ENCODE measurements at regions not wholly inside any gene's neighbourhood (a gene's known extent, or its start where the extent isn't known, plus 50 kb on each side); places are given as distances from the start of the nearest gene placed in this dataset.

DNA sequence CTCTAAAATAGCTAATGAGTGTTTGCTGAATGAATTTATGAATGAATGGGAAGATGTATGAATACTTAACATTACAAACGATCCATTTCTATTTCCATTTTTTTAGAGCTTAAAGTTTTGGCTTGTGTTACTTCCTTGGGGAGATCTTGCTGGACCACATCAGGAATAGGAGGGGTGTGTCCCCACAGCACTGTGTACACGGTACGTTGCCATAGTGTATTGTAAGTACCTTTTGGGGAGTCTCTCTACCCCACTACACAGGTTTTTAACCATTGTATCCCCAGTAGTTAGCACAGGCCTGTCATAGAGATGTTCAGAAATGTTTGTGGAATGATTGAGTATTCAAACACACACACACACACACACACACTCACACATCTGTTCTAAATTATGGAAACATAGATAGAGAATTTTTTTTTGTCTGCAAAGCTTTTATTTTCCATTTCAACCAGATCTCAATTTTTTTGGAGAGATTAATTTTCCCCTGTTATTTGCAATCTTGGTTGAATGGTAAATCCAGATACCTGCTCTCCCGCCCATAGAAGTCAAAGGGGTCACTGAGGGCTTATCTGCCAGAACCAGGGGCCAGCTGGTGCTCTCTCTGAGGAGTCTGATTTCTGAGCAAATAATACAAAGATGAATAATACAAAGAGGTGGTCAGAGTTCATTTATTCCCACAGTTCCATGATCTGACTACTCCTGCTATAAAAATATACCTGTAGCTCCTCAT is 471.0 kb downstream of the INSC start:
- Histone ChIP-seq H3K79me2 (ENCODE audit: low read length) (no peaks in the 10 kb centered on the region), H3K36me3 (replicated peaks; ENCODE audit: low read depth, low read length) (no peaks in the 10 kb centered on the region), H4K20me1 (ENCODE audit: insufficient read depth, low read length) (no peaks in the 10 kb centered on the region), H2AFZ (ENCODE audit: low read depth, low read length) (no peak overlapping the region), H3K4me2 (ENCODE audit: low read length) (no peak overlapping the region), H3K4me3 (ENCODE audit: low read length) (no peak overlapping the region), H3K27ac (ENCODE audit: low read length) (no peak overlapping the region), H3K9me3 (ENCODE audit: insufficient read depth, low read length) (no peaks in the 10 kb centered on the region), H3K27me3 (ENCODE audit: low read depth, low read length) (no peaks in the 10 kb centered on the region), H3K4me1 (ENCODE audit: low read length) (no peaks in the 10 kb centered on the region), H3K9ac (ENCODE audit: low read length) (no peak overlapping the region)
- TF ChIP-seq, protein P1, sequence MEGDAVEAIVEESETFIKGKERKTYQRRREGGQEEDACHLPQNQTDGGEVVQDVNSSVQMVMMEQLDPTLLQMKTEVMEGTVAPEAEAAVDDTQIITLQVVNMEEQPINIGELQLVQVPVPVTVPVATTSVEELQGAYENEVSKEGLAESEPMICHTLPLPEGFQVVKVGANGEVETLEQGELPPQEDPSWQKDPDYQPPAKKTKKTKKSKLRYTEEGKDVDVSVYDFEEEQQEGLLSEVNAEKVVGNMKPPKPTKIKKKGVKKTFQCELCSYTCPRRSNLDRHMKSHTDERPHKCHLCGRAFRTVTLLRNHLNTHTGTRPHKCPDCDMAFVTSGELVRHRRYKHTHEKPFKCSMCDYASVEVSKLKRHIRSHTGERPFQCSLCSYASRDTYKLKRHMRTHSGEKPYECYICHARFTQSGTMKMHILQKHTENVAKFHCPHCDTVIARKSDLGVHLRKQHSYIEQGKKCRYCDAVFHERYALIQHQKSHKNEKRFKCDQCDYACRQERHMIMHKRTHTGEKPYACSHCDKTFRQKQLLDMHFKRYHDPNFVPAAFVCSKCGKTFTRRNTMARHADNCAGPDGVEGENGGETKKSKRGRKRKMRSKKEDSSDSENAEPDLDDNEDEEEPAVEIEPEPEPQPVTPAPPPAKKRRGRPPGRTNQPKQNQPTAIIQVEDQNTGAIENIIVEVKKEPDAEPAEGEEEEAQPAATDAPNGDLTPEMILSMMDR (IDR thresholded peaks at IDR 0.05; ENCODE audit: low read depth, low read length) = no peak
- TF ChIP-seq EZH2phosphoT487 (IDR thresholded peaks at IDR 0.05; ENCODE audit: low read depth) = no peak

DNA sequence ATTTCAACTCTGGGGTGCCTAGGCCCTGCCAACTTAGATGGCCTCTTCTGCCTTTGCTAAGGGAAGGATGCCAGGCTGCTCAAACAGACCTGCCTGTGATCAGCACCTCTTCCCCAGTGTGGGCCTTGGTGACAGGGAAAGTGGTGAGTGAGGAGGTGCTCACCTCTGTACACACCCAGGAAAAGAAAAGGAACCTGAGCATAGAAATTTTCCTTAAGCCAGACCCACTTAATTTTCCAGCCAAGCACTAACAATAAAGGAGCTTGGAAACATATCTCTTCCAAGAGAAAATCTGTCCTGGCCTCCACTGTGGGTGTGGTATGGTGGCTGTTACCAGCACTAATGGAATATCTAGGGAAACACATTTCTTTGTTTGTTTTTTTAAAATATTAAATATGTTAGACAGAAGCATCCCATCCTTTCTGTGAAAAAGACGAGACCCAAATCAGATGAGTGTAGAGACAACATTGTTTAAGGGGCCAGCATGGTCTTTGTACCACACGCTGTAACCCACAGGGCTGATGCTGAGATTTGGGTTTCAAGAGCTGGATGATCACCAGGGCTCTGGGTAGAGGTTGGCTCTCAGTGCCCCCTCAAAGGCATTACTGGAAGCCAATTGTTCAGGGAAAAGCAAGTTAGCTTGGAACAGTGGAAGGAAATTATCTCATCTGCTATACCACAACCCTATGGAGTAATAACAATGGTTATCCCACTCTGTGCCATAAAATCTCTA is 472.2 kb downstream of the INSC start:
- Histone ChIP-seq H3K27ac (ENCODE audit: low read length) (no peak overlapping the region), H4K20me1 (ENCODE audit: insufficient read depth, low read length) (no peaks in the 10 kb centered on the region), H3K79me2 (ENCODE audit: low read length) (no peaks in the 10 kb centered on the region), H3K4me2 (ENCODE audit: low read length) (no peak overlapping the region), H3K36me3 (replicated peaks; ENCODE audit: low read depth, low read length) (no peaks in the 10 kb centered on the region), H3K27me3 (ENCODE audit: low read depth, low read length) (no peaks in the 10 kb centered on the region), H2AFZ (ENCODE audit: low read depth, low read length) (no peak overlapping the region), H3K4me1 (ENCODE audit: low read length) (no peaks in the 10 kb centered on the region), H3K9ac (ENCODE audit: low read length) (no peak overlapping the region), H3K9me3 (ENCODE audit: insufficient read depth, low read length) (no peaks in the 10 kb centered on the region), H3K4me3 (ENCODE audit: low read length) (no peak overlapping the region)
- TF ChIP-seq, protein P1 (IDR thresholded peaks at IDR 0.05; ENCODE audit: low read depth, low read length) = no peak
- TF ChIP-seq EZH2phosphoT487 (IDR thresholded peaks at IDR 0.05; ENCODE audit: low read depth) = no peak

DNA sequence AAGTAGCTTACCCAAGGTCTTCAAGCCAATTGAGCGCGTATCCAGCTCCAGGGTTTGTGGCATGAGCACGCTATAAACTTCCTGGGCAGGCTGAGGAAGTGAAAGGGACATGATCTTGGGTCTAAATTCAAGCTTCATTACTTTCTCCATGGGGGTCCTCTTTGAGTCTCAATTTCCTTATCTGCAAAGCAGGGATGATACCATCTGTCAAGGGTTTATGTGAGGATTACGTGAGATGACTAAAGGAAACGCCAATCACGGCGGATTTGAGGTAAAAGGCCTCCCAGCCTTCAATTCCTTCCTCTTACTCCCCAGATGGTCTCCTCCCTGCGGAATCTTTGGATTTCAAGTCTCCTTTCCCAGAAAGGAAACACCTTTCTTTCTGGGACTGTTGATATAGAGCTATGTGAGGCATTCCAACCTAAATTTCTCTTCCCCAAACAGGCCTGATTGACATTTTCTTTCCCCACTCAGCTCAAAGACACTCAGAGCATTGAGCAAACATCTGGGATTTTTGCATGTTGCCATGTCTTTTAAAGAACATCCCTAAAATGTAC is 474.4 kb downstream of the INSC start:
- Histone ChIP-seq H3K36me3 (replicated peaks; ENCODE audit: low read depth, low read length) (no peaks in the 10 kb centered on the region), H4K20me1 (ENCODE audit: insufficient read depth, low read length) (no peaks in the 10 kb centered on the region), H3K9ac (ENCODE audit: low read length) (no peak overlapping the region), H3K27me3 (ENCODE audit: low read depth, low read length) (no peaks in the 10 kb centered on the region), H3K9me3 (ENCODE audit: insufficient read depth, low read length) (no peaks in the 10 kb centered on the region), H3K4me1 (ENCODE audit: low read length) (no peaks in the 10 kb centered on the region), H3K4me3 (ENCODE audit: low read length) (no peak overlapping the region), H3K27ac (ENCODE audit: low read length) (no peak overlapping the region), H3K79me2 (ENCODE audit: low read length) (no peaks in the 10 kb centered on the region), H3K4me2 (ENCODE audit: low read length) (no peak overlapping the region), H2AFZ (ENCODE audit: low read depth, low read length) (no peak overlapping the region)
- TF ChIP-seq EZH2phosphoT487 (IDR thresholded peaks at IDR 0.05; ENCODE audit: low read depth) = no peak
- TF ChIP-seq, protein P1 (IDR thresholded peaks at IDR 0.05; ENCODE audit: low read depth, low read length) = no peak

DNA sequence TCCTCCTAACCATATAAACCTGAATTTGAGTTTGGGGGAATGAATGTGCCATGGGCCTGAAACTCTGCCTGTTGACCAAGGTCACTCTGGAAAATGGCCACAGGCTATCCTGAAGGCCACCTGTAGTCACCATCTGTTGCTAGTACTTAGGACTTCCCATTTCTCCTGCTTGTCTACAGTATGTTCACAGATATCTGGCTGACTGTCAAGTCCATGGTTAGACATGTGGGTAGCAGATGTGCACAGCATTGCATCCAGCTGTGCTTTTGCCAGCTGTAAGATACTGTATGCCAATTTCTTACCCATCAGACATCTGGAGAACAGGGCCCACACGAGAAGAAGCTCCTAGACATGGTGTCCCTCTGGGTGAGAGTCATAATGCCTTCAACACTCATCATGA is 475.4 kb downstream of the INSC start:
- H3K4me2 ChIP-seq (ENCODE audit: low read length) = no peak overlapping the region
- no peak overlapping the region for H3K27ac ChIP-seq (ENCODE audit: low read length)
- no peaks in the 10 kb centered on the region for H3K36me3 ChIP-seq (replicated peaks; ENCODE audit: low read depth, low read length)
- H3K27me3 ChIP-seq (ENCODE audit: low read depth, low read length) = no peaks in the 10 kb centered on the region
- no peaks in the 10 kb centered on the region for H4K20me1 ChIP-seq (ENCODE audit: insufficient read depth, low read length)
- H2AFZ ChIP-seq (ENCODE audit: low read depth, low read length) = no peak overlapping the region
- TF ChIP-seq, protein P1 (IDR thresholded peaks at IDR 0.05; ENCODE audit: low read depth, low read length) = no peak
- no peak for TF ChIP-seq EZH2phosphoT487 (IDR thresholded peaks at IDR 0.05; ENCODE audit: low read depth)
- no peaks in the 10 kb centered on the region for H3K4me1 ChIP-seq (ENCODE audit: low read length)
- no peak overlapping the region for H3K4me3 ChIP-seq (ENCODE audit: low read length)
- no peak overlapping the region for H3K9ac ChIP-seq (ENCODE audit: low read length)
- no peaks in the 10 kb centered on the region for H3K79me2 ChIP-seq (ENCODE audit: low read length)
- no peaks in the 10 kb centered on the region for H3K9me3 ChIP-seq (ENCODE audit: insufficient read depth, low read length)
